Rectal smooth muscle tissue (tissue), 1 donor: ENCODE measurements at regions not wholly inside any gene's neighbourhood (a gene's known extent, or its start where the extent isn't known, plus 50 kb on each side); places are given as distances from the start of the nearest gene placed in this dataset.
"Not testable (repeated sequence)": the region's sequence is repeated elsewhere in the genome, so short reads cannot be mapped to it uniquely, and the experiment has no call there.

Source experiments
- H3K27ac ChIP-seq: one replicate; pipeline ENCODE4 v1.7.0; 2013; ENCODE audit warnings: low read depth, low read length, inconsistent platforms
- H3K27me3 ChIP-seq: one replicate; pipeline ENCODE4 v1.7.0; 2013; ENCODE audit warnings: low read length; ENCODE audit not compliant: control insufficient read depth, insufficient read depth
- H3K36me3 ChIP-seq: one replicate; pipeline ENCODE4 v1.7.0; 2013; ENCODE audit warnings: low read length; ENCODE audit not compliant: control insufficient read depth, insufficient read depth
- H3K4me1 ChIP-seq: one replicate; pipeline ENCODE4 v1.7.0; 2013; ENCODE audit warnings: low read length; ENCODE audit not compliant: control insufficient read depth, insufficient read depth
- H3K4me3 ChIP-seq: one replicate; pipeline ENCODE4 v1.7.0; 2013; ENCODE audit warnings: low read length
- H3K9ac ChIP-seq: one replicate; pipeline ENCODE4 v1.7.0; 2013; ENCODE audit warnings: low read length

DNA sequence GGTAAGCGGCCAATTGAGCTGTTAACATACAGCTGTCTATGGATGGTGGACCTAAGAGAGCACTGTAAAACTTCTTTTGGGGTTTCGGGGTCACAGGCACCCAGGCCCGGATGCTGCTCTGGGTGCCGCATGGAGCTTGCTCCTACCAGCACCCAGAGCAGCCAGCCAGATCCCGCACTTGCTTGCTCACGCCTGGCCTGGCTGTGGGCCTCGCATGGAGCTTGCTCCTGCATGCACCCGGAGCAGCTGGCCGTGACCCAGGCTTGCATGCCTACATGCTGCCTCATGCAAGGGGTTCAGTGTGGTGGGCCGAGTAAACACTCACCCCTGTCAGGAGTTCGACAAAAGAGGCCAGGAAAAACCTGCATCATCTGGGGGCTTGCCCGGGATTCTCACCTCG is 896.9 kb downstream of the SORCS1 start:
- Histone ChIP-seq H3K4me3 (no peak overlapping the region), H3K27ac (no peak overlapping the region), H3K36me3 (no peaks in the 10 kb centered on the region), H3K4me1 (no peaks in the 10 kb centered on the region), H3K27me3 (no peaks in the 10 kb centered on the region), H3K9ac (no peak overlapping the region)

DNA sequence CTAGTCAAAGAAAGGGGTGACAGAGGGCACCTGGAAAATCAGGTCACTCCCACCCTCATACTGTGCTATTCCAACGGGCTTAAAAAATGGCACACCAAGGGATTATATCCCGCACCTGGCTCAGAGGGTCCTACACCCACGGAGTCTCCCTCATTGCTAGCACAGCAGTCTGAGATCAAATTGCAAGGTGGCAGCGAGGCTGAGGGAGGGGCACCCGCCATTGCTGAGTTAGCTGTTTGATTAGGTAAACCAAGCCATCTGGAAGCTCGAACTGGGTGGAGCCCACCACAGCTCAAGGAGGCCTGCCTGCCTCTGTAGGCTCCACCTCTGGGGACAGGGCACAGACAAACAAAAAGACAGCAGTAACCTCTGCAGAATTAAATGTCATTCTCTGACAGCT is 907.1 kb downstream of the SORCS1 start:
- not testable (repeated sequence) for H3K36me3 ChIP-seq, H3K27ac ChIP-seq

DNA sequence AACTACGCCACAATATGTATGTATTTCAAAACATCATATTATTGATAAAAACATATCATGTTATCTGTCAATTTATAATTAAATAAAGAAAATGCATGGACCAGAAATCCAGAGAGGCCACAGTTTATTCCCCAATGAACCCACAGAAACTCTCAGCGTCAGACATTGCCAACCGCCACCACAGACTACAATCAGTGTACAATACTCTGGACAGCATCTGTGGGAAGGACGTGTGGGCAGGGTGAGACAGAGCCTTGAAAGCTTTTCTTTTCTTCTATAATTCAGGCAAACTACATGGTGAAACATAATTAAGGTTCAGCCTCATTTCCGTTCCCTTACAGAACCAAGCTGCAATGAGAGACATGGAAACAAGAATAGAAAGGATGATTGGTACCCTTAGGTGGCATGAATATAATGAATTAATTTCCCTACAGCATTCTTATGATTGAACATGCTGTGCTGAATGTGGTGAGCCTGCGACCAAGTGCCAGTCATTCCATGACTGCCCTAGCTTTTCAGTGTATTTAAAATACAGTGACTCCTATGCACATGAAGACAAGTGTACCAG is 909.3 kb downstream of the SORCS1 start:
- Histone ChIP-seq H3K4me3 (no peak overlapping the region), H3K4me1 (no peaks in the 10 kb centered on the region), H3K27me3 (no peaks in the 10 kb centered on the region), H3K27ac (no peak overlapping the region), H3K9ac (no peak overlapping the region), H3K36me3 (no peaks in the 10 kb centered on the region)

More for the DNA sequence above, 907.1 kb downstream of the SORCS1 start:
- H3K27me3 ChIP-seq, H3K4me3 ChIP-seq, H3K9ac ChIP-seq, H3K4me1 ChIP-seq: not testable (repeated sequence)

DNA sequence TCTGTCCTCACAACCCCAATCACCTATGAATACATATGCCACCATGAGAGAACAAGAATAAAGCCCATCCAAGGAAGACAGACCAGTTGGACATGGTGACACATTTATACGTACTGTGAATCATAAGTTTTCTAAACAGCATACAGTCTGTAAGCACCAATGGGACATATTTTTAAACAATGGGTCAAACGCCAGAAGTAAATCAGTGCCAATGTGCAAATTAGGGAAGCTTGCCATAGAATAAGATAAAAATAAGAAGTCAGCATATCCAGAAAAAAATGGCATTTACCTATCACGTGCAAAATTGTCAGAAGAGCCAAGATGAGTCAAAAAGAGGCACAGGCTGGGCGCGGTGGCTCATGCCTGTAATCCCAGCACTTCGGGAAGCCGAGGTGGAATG is 910.4 kb downstream of the SORCS1 start:
- Histone ChIP-seq H3K36me3 (no peaks in the 10 kb centered on the region), H3K27me3 (no peaks in the 10 kb centered on the region), H3K4me1 (no peaks in the 10 kb centered on the region), H3K9ac (no peak overlapping the region), H3K27ac (no peak overlapping the region), H3K4me3 (no peak overlapping the region)

DNA sequence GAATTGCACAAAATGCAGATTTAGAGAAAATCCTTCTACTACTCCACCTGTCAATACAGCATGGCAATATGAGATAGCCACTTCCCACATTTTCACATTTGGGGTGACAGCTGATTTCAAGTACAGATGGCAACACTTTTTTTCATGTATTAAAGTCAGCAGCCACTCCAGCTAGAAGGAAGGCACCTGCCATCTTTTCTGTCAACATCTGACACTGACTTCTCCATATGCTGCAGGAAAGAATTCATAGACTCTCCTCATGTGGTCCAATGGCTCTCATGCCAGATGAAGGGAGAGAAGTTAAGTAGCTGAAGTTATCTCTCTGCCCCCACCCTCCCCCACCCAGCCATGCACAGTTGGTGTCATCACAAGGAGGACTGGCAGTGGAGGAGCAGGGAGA is 912.0 kb downstream of the SORCS1 start:
- no peak overlapping the region for H3K4me3 ChIP-seq
- H3K27me3 ChIP-seq, result no peaks in the 10 kb centered on the region
- H3K9ac ChIP-seq, result no peak overlapping the region
- no peaks in the 10 kb centered on the region for H3K4me1 ChIP-seq
- H3K27ac ChIP-seq, result no peak overlapping the region
- H3K36me3 ChIP-seq, result no peaks in the 10 kb centered on the region

DNA sequence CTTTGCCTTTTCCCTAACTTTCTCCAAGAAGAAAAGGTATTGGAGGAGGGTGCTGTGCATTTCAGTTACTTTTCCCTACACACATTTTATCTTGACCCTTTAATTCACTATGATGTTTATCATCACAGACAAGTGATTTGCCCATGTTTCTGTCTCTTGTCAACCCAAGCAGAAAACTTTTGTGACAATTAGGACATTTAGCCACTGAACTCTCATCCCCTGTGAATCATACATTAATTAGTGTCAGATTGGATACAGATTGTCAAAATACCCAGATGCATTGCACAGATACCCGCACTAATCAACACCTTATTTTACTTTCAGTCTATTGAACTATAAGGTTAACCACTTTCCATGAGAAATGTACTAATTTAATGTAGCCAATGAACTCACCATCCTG is 912.9 kb downstream of the SORCS1 start:
- Histone ChIP-seq H3K4me1 (no peaks in the 10 kb centered on the region), H3K27ac (no peak overlapping the region), H3K9ac (no peak overlapping the region), H3K27me3 (no peaks in the 10 kb centered on the region), H3K4me3 (no peak overlapping the region), H3K36me3 (no peaks in the 10 kb centered on the region)

DNA sequence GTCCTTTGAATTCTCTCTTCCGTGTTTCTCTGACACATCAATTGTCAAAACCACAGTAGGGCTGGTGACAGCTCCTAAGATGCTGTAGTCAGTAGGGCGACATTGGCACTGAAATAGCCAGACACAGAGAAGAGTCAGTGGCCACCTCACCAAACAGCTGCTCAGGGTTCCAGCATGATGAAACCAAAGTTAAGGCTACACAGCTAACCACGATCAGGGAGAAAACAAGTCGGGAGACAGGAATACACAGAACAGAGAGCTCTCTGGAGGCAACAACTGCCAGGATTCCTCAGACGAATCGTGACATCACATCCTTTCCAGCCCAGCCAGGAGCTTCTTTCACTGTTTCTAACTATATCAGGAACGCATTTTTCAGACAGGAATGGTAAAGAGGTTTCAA is 922.2 kb downstream of the SORCS1 start:
- no peak overlapping the region for H3K4me3 ChIP-seq
- no peak overlapping the region for H3K9ac ChIP-seq
- no peak overlapping the region for H3K27ac ChIP-seq
- no peaks in the 10 kb centered on the region for H3K4me1 ChIP-seq
- no peaks in the 10 kb centered on the region for H3K36me3 ChIP-seq
- H3K27me3 ChIP-seq, result no peaks in the 10 kb centered on the region

DNA sequence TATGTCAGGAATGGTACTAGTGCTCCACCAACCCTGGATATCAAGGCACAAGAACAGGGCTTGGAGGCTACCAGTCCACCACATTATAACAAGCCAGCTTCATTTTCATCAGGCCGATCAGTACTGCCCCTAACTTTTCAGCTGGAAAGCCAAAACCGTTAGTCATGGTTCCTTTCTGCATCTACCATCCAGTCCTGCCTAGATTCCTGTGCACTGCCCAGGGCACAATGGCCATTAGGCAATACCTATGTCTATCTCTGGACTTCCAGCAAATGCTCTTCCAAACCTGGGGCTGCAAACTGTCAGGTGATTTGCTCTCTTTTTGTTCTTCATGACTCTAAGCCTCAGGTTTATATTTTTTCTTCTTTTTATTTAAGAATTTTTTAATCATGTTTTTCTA is 937.7 kb downstream of the SORCS1 start:
- no peaks in the 10 kb centered on the region for H3K27me3 ChIP-seq
- no peak overlapping the region for H3K27ac ChIP-seq
- no peak overlapping the region for H3K9ac ChIP-seq
- H3K4me1 ChIP-seq, result no peaks in the 10 kb centered on the region
- H3K36me3 ChIP-seq, result no peaks in the 10 kb centered on the region
- no peak overlapping the region for H3K4me3 ChIP-seq

DNA sequence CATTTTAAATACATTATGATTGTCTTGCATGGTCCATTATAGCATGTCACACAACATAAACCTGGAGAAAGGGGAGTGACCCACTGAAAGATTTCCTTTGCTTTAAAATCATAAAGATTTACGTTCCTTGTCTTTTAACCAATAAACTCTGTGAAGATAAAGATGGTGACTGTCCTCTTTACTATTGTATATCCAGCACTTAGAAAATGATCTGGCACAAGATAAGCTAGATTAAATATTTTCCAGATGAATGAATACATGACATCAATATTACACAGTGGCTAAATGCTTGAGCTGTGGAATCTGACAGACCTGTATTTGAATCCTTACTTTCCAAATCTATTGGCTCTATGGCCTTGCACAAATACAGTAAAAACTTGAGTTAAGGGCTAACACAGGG is 938.4 kb downstream of the SORCS1 start:
- Histone ChIP-seq H3K4me3 (no peak overlapping the region), H3K27me3 (no peaks in the 10 kb centered on the region), H3K27ac (no peak overlapping the region), H3K36me3 (no peaks in the 10 kb centered on the region), H3K4me1 (no peaks in the 10 kb centered on the region), H3K9ac (no peak overlapping the region)

DNA sequence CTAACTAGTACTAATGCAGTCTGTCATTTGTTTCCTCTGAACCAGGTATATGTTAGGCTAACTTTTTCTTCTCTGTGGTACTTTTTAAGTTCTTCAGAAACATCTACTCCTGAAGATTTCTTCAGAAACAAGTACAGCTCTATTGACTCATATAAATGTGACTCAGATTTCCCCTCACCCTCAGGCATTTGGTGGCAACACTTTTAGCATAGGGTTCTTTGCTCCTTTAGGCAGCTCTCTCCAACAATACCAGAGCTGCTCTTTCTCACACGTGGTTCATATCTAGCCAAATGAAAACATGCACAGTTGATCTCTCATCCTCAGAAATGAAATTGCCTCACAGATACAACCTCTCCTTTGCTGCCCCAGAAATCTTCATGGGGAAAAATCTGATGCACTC is 939.8 kb downstream of the SORCS1 start:
- H3K36me3 ChIP-seq, result no peaks in the 10 kb centered on the region

DNA sequence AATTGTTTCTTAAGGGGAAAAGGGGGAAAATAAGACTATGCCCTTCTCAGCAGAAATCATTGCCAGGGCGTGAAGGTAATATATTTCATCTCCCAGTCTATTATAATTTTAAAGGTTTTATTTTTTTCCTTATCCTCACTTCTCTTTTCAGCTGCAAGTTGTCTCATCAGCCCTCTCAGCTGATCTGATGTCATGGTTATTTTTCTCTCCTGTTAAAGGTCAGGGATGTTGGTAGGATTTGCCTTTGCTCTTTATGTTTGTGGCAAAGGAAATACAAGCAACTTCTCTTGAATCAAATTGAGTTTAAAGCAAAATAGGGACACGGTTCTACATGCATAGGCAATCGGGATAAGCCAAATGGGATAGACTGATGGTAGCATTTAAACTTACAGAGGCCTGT is 946.9 kb downstream of the SORCS1 start:
- Histone ChIP-seq H3K4me3 (no peak overlapping the region), H3K36me3 (no peaks in the 10 kb centered on the region), H3K27ac (no peak overlapping the region), H3K9ac (no peak overlapping the region), H3K27me3 (no peaks in the 10 kb centered on the region), H3K4me1 (no peaks in the 10 kb centered on the region)

More for the DNA sequence above, 939.8 kb downstream of the SORCS1 start:
- Histone ChIP-seq H3K4me1 (no peaks in the 10 kb centered on the region), H3K27ac (no peak overlapping the region), H3K27me3 (no peaks in the 10 kb centered on the region), H3K4me3 (no peak overlapping the region), H3K9ac (no peak overlapping the region)

DNA sequence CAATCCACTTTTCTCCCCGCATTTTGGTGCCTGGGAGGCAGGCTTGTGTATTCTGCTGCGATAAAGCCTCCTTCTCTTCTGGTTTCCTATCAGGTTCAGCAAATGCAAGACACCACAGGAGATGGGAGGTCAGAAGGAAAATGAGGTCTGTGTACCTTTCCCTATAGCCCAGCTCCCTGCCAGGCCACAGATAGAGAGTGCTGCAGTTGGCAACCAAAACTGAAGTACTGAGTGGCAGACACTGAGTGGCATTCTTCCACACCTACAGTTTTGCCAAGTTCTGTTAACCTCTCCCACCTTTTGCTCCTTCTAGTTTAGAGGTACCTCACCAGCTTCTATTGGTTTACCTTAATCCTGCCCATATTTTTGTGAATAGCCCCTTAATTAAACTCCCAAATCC is 948.4 kb downstream of the SORCS1 start:
- no peaks in the 10 kb centered on the region for H3K4me1 ChIP-seq
- no peaks in the 10 kb centered on the region for H3K36me3 ChIP-seq
- H3K27ac ChIP-seq, result no peak overlapping the region
- H3K4me3 ChIP-seq, result no peak overlapping the region
- no peaks in the 10 kb centered on the region for H3K27me3 ChIP-seq
- no peak overlapping the region for H3K9ac ChIP-seq

DNA sequence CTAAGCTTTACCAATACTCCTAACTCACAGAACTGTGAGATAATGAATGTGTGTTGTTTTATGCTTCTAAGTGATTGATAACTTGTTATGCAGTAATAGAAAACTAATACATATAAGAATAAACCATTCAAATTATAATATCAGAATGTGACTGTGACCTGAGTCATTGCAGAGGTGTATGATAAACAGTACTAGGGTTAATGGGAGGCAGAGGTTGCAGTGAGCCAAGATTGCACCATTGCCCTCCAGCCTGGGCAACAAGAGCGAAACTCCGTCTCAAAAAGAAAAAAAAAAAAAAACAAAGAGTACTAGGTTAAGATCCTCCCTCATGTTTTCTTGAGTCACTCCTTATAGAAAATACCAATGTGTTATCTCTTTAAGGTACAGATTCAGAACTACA is 950.3 kb downstream of the SORCS1 start:
- H3K4me1 ChIP-seq, result no peaks in the 10 kb centered on the region
- H3K27me3 ChIP-seq, result no peaks in the 10 kb centered on the region
- no peak overlapping the region for H3K27ac ChIP-seq
- no peaks in the 10 kb centered on the region for H3K36me3 ChIP-seq
- no peak overlapping the region for H3K9ac ChIP-seq
- no peak overlapping the region for H3K4me3 ChIP-seq
